ENCODE measurements at regions not wholly inside any gene's neighbourhood (a gene's known extent, or its start where the extent isn't known, plus 50 kb on each side); places are given as distances from the start of the nearest gene placed in this dataset.

DNA sequence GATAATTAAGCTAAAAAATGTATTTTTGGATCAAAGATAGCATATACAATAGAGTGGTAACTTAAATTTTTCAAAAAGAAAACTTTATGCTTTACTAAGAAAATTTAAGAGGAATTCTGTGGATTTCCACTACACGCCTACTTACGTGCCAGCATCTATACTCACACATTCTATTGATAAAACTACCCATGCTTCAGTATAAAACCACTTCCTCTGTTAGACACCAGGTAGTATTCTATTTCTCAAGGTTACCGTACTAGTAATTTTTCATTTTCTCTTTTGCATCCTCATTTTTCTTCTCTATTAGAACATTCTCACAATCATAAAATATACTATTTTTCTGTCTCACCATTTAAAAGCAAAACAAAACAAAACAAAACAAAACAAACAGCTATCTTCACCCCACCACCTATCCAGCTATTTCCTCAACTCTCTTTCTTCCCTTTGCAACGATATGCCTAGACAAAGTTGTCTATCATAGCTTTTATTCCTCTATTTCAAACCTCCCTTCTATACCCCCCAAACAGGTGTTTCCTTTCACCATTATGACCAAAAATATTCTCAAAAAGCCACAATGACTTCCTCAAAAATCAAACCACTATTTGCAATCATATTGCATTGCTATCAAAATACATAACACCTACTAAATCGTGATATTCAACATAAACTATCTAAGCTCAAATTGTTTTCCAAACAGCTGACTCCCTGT lies 1652.0 kb downstream of the MRPL39 start:
- TF ChIP-seq, protein P1, sequence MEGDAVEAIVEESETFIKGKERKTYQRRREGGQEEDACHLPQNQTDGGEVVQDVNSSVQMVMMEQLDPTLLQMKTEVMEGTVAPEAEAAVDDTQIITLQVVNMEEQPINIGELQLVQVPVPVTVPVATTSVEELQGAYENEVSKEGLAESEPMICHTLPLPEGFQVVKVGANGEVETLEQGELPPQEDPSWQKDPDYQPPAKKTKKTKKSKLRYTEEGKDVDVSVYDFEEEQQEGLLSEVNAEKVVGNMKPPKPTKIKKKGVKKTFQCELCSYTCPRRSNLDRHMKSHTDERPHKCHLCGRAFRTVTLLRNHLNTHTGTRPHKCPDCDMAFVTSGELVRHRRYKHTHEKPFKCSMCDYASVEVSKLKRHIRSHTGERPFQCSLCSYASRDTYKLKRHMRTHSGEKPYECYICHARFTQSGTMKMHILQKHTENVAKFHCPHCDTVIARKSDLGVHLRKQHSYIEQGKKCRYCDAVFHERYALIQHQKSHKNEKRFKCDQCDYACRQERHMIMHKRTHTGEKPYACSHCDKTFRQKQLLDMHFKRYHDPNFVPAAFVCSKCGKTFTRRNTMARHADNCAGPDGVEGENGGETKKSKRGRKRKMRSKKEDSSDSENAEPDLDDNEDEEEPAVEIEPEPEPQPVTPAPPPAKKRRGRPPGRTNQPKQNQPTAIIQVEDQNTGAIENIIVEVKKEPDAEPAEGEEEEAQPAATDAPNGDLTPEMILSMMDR (IDR thresholded peaks at IDR 0.05; ENCODE audit: extremely low read depth in 1 of 2, insufficient read depth in 1 of 2, low read depth in 1 of 2, low read length in 2 of 2): no peak
- TF ChIP-seq MAX (IDR thresholded peaks at IDR 0.05; ENCODE audit: insufficient read depth, insufficient read length) (no peak), JUN (IDR thresholded peaks at IDR 0.05; ENCODE audit: borderline replicate concordance, insufficient read depth, insufficient read length, low read depth) (no peak), POLR2A (IDR thresholded peaks at IDR 0.05; ENCODE audit: low read depth, low read length) (no peak), GATA2 (IDR thresholded peaks at IDR 0.05; ENCODE audit: insufficient read depth, insufficient read length, low read depth, low read length) (no peak), EZH2 (IDR thresholded peaks at IDR 0.05; ENCODE audit: borderline replicate concordance, low read depth, low read length, severe bottlenecking) (no peak)

All from endothelial cell of umbilical vein (primary cell).